Tibial nerve (tissue), 4 donors: ENCODE measurements at regions not wholly inside any gene's neighbourhood (a gene's known extent, or its start where the extent isn't known, plus 50 kb on each side); places are given as distances from the start of the nearest gene placed in this dataset.

Source experiments
- DNase-seq, 2 donors: peaks; one replicate each; pipeline ENCODE4 v3.0.0-alpha.2; 2019; ENCODE audit warnings: low spot score in 2 of 2
- H3K27ac ChIP-seq, 4 donors: fragments of 200-600 bp; sonication (generic) in 3 of 4; one replicate each; pipeline ENCODE4 v1.5.1; 2017 to 2019; ENCODE audit warnings: mild to moderate bottlenecking in 1 of 4
- H3K27me3 ChIP-seq, 2 donors: fragments of 200-600 bp; sonication (generic) in 1 of 2; one replicate each; pipeline versions ENCODE4 v1.5.1 to v1.6.0; 2017 to 2019
- H3K36me3 ChIP-seq, 3 donors: fragments of 200-600 bp; sonication (generic); one replicate each; pipeline ENCODE4 v1.5.1; 2018 to 2019
- H3K4me1 ChIP-seq, 4 donors: fragments of 200-600 bp; sonication (generic) in 3 of 4; one replicate each; pipeline ENCODE4 v1.5.1; 2017 to 2019
- H3K4me3 ChIP-seq, 4 donors: fragments of 200-600 bp; sonication (generic) in 3 of 4; one replicate each; pipeline ENCODE4 v1.5.1; 2017 to 2019; ENCODE audit warnings: mild to moderate bottlenecking in 1 of 4, moderate library complexity in 1 of 4
- H3K9me3 ChIP-seq, 4 donors: fragments of 200-600 bp; sonication (generic) in 3 of 4; one replicate each; pipeline ENCODE4 v1.5.1; 2017 to 2019
- CTCF ChIP-seq, 5 experiments: fragments of 200-600 bp in 3 of 5; fragments of 450-650 bp in 2 of 5; sonication (generic) in 3 of 5; IDR thresholded peaks; one replicate each; pipeline ENCODE4 v1.5.1; 2016 to 2019; ENCODE audit warnings: antibody characterized with exemption in 5 of 5, mild to moderate bottlenecking in 3 of 5, moderate library complexity in 2 of 5
- EP300 ChIP-seq, 2 donors: sonication (generic); formaldehyde crosslinking; IDR thresholded peaks; one replicate each; pipeline ENCODE4 v1.6.1; 2017; ENCODE audit warnings: antibody characterized with exemption in 2 of 2, mild to moderate bottlenecking in 1 of 2
- POLR2A ChIP-seq, 2 donors: fragments of 450-650 bp; IDR thresholded peaks; one replicate each; pipeline ENCODE4 v1.6.1; 2017; ENCODE audit warnings: antibody characterized with exemption in 2 of 2, mild to moderate bottlenecking in 2 of 2, moderate library complexity in 2 of 2
- WGBS, 2 donors: methylation state at CpG; one replicate each; pipeline ENCODE4 v1.1.5; 2018; 5-methylcytosine and 5-hydroxymethylcytosine counted together

- H3K4me1 ChIP-seq, result no peaks in the 10 kb centered on the region
- H3K27me3 ChIP-seq, result no peaks in the 10 kb centered on the region
- TF ChIP-seq POLR2A (IDR thresholded peaks at IDR 0.05) (no peak), EP300 (IDR thresholded peaks at IDR 0.05) (no peak), CTCF (IDR thresholded peaks at IDR 0.05) (no peak)
- 86 to 90% methylated on average over 3 of the region's 3 CpGs for WGBS, 2 donors
- DNase-seq, result no peak
- H3K4me3 ChIP-seq, result no peak overlapping the region
- no peaks in the 10 kb centered on the region for H3K36me3 ChIP-seq
- H3K27ac ChIP-seq, result no peak overlapping the region
- H3K9me3 ChIP-seq, result no peaks in the 10 kb centered on the region
Measured at GRCh38 chr2:208929894-208930427, 493.9 kb upstream of the MAP2 start.

- Histone ChIP-seq H3K4me3 (no peak overlapping the region), H3K9me3 (no peaks in the 10 kb centered on the region), H3K36me3 (no peaks in the 10 kb centered on the region), H3K27ac (no peak overlapping the region), H3K27me3 (no peaks in the 10 kb centered on the region), H3K4me1 (no peaks in the 10 kb centered on the region)
- WGBS, 2 donors, result 83 to 86% methylated on average over 2 of the region's 2 CpGs
- no peak for TF ChIP-seq POLR2A (IDR thresholded peaks at IDR 0.05)
- TF ChIP-seq CTCF (IDR thresholded peaks at IDR 0.05), result no peak
- no peak for TF ChIP-seq EP300 (IDR thresholded peaks at IDR 0.05)
- DNase-seq, result no peak
Measured at GRCh38 chr2:208935531-208935930, 488.3 kb upstream of the MAP2 start.

- TF ChIP-seq POLR2A (IDR thresholded peaks at IDR 0.05) (no peak), EP300 (IDR thresholded peaks at IDR 0.05) (no peak), CTCF (IDR thresholded peaks at IDR 0.05) (no peak)
- DNase-seq, result no peak
- Histone ChIP-seq H3K9me3 (no peaks in the 10 kb centered on the region), H3K27me3 (no peaks in the 10 kb centered on the region), H3K36me3 (no peaks in the 10 kb centered on the region), H3K4me3 (no peak overlapping the region), H3K27ac (no peak overlapping the region), H3K4me1 (no peaks in the 10 kb centered on the region)
- 31 to 32% methylated on average over 1 of the region's 1 CpG for WGBS, 2 donors
Measured at GRCh38 chr2:208937521-208937920, 486.3 kb upstream of the MAP2 start.

GRCh38 chr2:208939852-208940251 lies 484.0 kb upstream of the MAP2 start:
- Histone ChIP-seq H3K9me3 (no peaks in the 10 kb centered on the region), H3K27me3 (no peaks in the 10 kb centered on the region), H3K36me3 (no peaks in the 10 kb centered on the region), H3K27ac (no peak overlapping the region), H3K4me1 (no peaks in the 10 kb centered on the region), H3K4me3 (no peak overlapping the region)
- TF ChIP-seq CTCF (IDR thresholded peaks at IDR 0.05) (no peak), EP300 (IDR thresholded peaks at IDR 0.05) (no peak), POLR2A (IDR thresholded peaks at IDR 0.05) (no peak)
- 86 to 97% methylated on average over 1 of the region's 1 CpG for WGBS, 2 donors
- DNase-seq, result no peak

- H3K4me3 ChIP-seq, result no peak overlapping the region
- no peak for DNase-seq
- H3K36me3 ChIP-seq, result no peaks in the 10 kb centered on the region
- H3K9me3 ChIP-seq, result no peaks in the 10 kb centered on the region
- H3K27me3 ChIP-seq, result no peaks in the 10 kb centered on the region
- TF ChIP-seq CTCF (IDR thresholded peaks at IDR 0.05) (no peak), EP300 (IDR thresholded peaks at IDR 0.05) (no peak), POLR2A (IDR thresholded peaks at IDR 0.05) (no peak)
- 71 to 74% methylated on average over 8 of the region's 8 CpGs for WGBS, 2 donors
- no peak overlapping the region for H3K27ac ChIP-seq
- H3K4me1 ChIP-seq, result no peaks in the 10 kb centered on the region
Measured at GRCh38 chr2:208945719-208946256, 478.1 kb upstream of the MAP2 start.
